Kidney epithelial cell (primary cell): ENCODE measurements at regions not wholly inside any gene's neighbourhood (a gene's known extent, or its start where the extent isn't known, plus 50 kb on each side); places are given as distances from the start of the nearest gene placed in this dataset.

ENCODE experiments used
- DNase-seq: peaks from one replicate; pipeline ENCODE4 v3.0.0-alpha.2; 2010; ENCODE audit warnings: low read depth
- H3K27me3 ChIP-seq: 2 replicates; pipeline ENCODE4 v1.6.0; 2011; ENCODE audit warnings: low read length; ENCODE audit not compliant: control insufficient read depth, insufficient read depth
- H3K36me3 ChIP-seq: 2 replicates; pipeline ENCODE4 v1.5.1; 2011; ENCODE audit warnings: low read length; ENCODE audit not compliant: control insufficient read depth, insufficient read depth
- H3K4me3 ChIP-seq: 2 replicates; pipeline ENCODE4 v1.5.1; 2011; ENCODE audit warnings: low read depth, mild to moderate bottlenecking, control low read depth, low read length
- CTCF ChIP-seq: IDR thresholded peaks from 2 replicates; pipeline ENCODE4 v1.5.1; 2011; ENCODE audit warnings: mild to moderate bottlenecking, moderate library complexity, low read length, control low read depth, inconsistent platforms; ENCODE audit not compliant: insufficient read depth, poor library complexity, severe bottlenecking

DNA sequence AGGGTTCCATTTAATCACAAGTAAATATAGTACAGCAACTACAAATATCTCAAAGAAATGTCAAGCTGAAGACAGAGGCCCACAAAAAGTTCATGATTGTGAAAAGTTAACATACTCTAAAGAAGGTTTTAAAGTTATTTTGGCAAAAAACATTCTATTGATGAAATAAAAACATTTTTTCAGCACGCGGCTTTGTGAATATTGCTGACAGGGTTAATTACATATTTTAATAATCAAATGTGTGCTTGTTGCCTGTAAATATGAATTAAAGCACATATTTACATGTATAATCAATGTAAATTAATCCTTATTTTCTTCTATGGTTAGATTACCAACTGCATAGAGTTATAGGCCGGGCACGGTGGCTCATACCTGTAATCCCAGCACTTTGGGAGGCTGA is 328.1 kb downstream of the MZT1 start:
- H3K36me3 ChIP-seq, result no peaks in the 10 kb centered on the region
- H3K27me3 ChIP-seq, result no peaks in the 10 kb centered on the region
- no peak for TF ChIP-seq CTCF
- no peak overlapping the region for H3K4me3 ChIP-seq
- no peak for DNase-seq

GRCh38 chr13:72397265-72397664 is 330.2 kb downstream of the MZT1 start:
- DNase-seq, result no peak

DNA sequence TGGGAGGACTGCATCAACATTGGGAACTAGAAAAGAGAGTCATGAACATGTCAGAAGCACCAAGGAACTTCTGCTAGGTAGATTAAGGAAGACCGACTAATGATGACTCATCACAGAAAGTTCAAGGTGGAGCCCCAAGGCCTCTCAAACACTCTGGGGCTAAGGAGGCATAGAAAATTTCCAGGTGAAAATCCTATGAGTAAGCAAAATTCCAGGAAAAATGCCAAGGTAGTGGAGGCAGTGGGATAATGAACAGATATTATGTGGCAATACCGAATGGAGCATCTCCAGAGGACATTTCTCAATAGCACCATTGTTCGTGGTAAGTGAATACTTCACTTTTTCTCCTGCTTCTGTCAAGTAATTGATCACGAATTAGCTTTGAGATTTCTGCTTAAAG is 336.5 kb downstream of the MZT1 start:
- no peak for TF ChIP-seq CTCF
- no peaks in the 10 kb centered on the region for H3K27me3 ChIP-seq
- peak; percentile 31 for DNase-seq
- H3K4me3 ChIP-seq, result no peak overlapping the region
- no peaks in the 10 kb centered on the region for H3K36me3 ChIP-seq

More at GRCh38 chr13:72397265-72397664, 330.2 kb downstream of the MZT1 start:
- no peak overlapping the region for H3K4me3 ChIP-seq
- H3K36me3 ChIP-seq, result no peaks in the 10 kb centered on the region
- no peaks in the 10 kb centered on the region for H3K27me3 ChIP-seq
- TF ChIP-seq CTCF, result no peak

DNA sequence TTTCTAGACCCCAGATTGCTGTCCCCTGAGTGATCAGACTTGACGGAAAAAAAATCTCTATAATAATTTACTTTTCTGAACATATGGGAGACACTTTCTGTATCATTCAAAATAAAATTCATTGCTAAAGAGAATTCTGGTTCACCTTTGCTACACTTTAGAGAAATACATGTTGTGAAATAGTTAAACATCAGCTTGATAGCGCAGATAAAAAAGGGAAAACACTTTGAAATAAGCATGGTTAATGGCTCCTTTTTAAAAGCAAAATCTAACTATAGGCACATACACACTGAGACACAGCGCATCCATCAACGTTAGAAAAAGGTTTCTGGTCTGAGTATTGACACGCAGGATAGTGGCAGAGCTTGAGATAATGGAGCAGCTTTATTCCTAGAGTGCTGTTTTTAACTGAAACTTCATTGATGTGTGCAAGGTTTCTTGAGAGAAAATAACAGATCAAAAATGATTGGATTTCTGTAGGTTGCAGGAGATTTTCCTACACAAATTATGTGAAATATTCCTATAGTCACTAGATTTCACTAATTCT is 341.2 kb downstream of the MZT1 start:
- DNase-seq, result no peak
- H3K36me3 ChIP-seq, result no peaks in the 10 kb centered on the region
- no peak for TF ChIP-seq CTCF
- H3K27me3 ChIP-seq, result no peaks in the 10 kb centered on the region
- H3K4me3 ChIP-seq, result no peak overlapping the region

- DNase-seq, result no peak
- H3K4me3 ChIP-seq, result no peak overlapping the region
- no peaks in the 10 kb centered on the region for H3K27me3 ChIP-seq
- no peak for TF ChIP-seq CTCF
- no peaks in the 10 kb centered on the region for H3K36me3 ChIP-seq
Observed at GRCh38 chr13:72384879-72385278, 342.6 kb downstream of the MZT1 start.

DNA sequence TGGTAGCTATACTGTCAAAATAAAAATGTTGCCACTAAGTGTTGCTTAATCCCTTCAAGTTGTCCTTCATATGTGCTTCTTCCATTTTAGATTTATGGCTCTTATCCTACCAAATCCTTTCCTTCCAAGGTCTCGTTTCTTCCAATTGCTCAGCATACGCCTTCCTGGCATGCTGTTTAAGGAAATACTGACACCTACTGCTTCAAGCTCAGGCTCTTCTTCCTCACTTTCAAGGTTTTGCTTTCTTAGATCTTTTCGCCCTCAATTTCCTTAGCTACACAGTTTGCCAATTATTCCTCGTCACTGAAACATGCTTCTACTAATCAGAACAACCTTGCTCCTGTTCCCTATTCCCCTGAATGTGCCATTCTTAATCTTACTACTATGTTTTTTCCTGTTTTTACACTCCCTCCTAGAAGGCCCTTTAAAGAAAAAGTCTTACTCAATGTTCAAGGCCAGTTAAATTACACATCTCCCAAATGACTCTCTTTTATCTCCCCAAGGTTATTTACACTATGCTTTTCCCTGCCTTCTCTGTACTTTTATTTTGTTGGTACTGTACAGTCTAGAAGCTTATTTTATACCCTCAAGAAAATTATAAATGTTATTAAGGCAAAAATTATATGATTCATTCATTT is 343.1 kb downstream of the MZT1 start:
- no peak for DNase-seq

More for the DNA sequence above, 343.1 kb downstream of the MZT1 start:
- no peak for TF ChIP-seq CTCF
- Histone ChIP-seq H3K4me3 (no peak overlapping the region), H3K36me3 (no peaks in the 10 kb centered on the region), H3K27me3 (no peaks in the 10 kb centered on the region)
